GM18868 (cell line): ENCODE measurements at regions not wholly inside any gene's neighbourhood (a gene's known extent, or its start where the extent isn't known, plus 50 kb on each side); places are given as distances from the start of the nearest gene placed in this dataset.
A peak's percentile ranks its signal among the peaks of the same experiment; 100 is the strongest.
"Not testable (repeated sequence)": the region's sequence is repeated elsewhere in the genome, so short reads cannot be mapped to it uniquely, and the experiment has no call there.

ENCODE experiments used
- ATAC-seq: cut with Tn5 transposase; IDR thresholded peaks from one replicate; pipeline ENCODE4 v1.9.1; 2021; ENCODE audit warnings: mild to moderate bottlenecking, moderate library complexity; ENCODE audit not compliant: unreplicated experiment

- ATAC-seq = no peak
Measured at GRCh38 chr2:12549641-12550040, 167.1 kb upstream of the TRIB2 start.

GRCh38 chr2:12552092-12552491, 164.6 kb upstream of the TRIB2 start:
- ATAC-seq = no peak

GRCh38 chr2:12554224-12555011, 162.3 kb upstream of the TRIB2 start:
- peak; percentile 36 for ATAC-seq

GRCh38 chr2:12555012-12555645, 161.6 kb upstream of the TRIB2 start:
- peak; percentile 77 for ATAC-seq

GRCh38 chr2:12556762-12557161, 160.0 kb upstream of the TRIB2 start:
- ATAC-seq = no peak

DNA sequence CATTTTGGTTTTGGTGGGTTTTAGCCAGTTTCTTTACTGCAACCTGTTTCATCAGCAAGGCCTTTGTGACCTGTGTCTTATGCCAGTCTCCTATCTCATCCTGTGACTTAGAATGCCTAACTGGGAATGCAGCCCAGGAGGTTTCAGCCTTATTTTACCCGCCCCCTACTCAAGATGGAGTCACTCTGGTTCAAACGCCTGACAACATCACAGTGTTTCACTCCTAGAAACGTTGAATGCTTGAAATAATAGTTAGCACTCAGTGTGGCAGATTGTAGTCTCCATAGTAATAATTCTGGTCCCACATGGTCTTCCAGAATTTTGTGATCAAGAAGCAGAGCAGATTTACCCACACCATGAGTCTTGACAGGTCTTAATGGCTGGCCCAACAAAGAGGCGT, 159.0 kb upstream of the TRIB2 start:
- no peak for ATAC-seq

DNA sequence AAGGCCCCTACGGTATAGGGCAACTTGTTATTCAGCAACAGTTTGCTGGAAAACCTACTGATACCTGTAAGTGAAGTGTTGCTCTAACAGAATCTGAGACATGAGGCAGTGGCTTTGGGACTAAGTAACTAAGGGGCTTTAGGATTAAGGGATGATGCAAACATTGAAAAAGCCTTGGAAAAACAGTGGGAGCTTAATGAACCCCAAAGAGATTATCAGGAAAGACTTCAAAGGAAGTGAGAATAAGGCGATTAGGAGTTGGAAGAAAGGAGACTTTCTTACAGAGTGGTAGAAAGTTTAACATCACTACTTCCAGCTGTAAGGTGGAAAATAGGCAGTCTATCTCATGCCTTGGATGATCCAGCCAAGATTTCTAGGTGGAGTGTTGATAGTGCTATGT, 158.2 kb upstream of the TRIB2 start:
- no peak for ATAC-seq

DNA sequence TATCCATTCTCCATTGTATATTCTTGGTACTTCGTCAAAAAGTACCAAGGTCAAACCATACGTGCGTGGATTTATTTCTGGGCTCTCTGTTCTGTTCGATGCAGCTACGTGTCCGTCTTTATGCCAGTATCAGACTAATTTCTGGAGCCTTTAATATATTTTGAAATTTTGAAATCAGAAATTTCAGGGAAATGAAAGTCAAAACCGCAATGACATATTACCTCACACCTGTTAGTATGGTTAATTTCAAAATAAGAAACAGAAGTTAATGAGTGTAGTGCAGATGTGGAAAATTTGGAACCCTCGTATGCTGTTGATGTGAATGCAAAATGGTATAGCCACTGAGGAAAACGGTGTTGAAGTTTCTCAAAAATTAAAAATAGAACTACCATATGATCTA, 156.1 kb upstream of the TRIB2 start:
- no peak for ATAC-seq

- ATAC-seq = no peak
Measured at GRCh38 chr2:12567411-12567810, 149.3 kb upstream of the TRIB2 start.

GRCh38 chr2:12569510-12569909, 147.2 kb upstream of the TRIB2 start:
- not testable (repeated sequence) for ATAC-seq

DNA sequence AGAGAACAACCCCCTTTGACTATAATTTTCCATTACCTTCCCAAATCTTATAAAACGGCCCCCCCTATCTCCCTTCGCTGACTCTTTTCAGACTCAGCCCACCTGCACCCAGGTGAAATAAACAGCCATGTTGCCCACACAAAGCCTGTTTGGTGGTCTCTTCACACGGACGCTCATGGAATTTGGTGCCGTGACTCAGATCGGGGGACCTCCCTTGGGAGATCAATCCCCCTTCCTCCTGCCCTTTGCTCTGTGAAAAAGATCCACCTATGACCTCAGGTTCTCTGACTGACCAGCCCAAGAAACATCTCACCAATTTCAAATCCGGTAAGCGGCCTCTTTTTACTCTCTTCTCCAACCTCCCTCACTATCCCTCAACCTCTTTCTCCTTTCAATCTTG, 146.8 kb upstream of the TRIB2 start:
- not testable (repeated sequence) for ATAC-seq

DNA sequence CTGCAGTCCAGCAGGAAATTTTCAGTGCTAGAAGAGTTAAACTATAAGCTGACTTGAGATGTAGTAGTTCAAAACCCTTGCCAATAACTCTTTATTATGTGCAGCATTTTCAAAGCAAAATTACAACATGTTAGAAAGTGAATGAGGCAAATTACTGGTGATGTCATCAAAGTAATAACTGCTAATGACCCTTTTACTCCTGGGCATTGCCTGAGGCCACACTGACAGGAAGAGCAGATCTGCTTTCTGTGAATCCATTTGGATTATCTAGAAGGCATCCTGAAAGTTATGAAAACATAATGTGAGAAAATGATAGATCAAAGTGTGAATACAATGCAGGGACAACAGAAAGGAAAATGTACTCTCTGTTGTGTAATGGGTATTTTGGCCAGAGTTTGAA, 139.6 kb upstream of the TRIB2 start:
- ATAC-seq = no peak

GRCh38 chr2:12577567-12578253, 139.0 kb upstream of the TRIB2 start:
- ATAC-seq = no peak

GRCh38 chr2:12579018-12579417, 137.7 kb upstream of the TRIB2 start:
- ATAC-seq = no peak

DNA sequence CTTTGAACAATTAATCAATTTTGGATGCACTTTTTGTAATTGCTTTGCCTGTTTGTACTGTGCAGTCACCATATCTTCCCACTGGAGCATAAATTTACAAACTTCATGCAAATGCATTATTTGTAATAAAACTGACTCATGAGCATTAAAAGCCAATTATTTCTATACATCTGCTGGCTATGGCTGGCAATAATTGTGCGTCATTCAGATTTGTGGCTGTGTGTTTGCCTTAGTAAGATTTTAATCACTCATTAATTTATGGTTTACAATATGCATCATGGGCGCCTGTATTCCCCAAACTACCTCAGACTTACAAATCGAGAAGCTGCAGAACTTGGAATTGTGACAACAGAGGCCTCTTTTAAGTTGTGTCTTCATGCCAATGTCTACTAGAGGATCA, 132.4 kb upstream of the TRIB2 start:
- no peak for ATAC-seq

DNA sequence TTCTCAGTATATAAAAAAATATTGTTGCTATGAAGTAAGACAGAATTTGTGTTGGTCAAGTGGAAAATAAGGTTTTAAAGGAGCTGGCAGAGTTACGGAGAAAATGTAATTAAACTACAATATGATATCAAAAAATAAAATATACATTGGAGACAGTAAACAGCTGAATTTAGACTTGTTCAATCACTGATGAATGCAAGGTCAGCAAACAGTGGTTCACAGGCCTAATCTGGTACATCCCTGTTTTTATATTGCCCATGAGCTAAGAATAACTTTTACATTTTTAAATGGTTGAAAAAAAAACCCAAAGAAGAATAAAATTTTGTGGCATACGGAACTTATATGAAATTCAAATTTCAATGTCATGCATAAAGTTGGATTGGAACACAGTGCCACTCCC, 131.0 kb upstream of the TRIB2 start:
- ATAC-seq = no peak

DNA sequence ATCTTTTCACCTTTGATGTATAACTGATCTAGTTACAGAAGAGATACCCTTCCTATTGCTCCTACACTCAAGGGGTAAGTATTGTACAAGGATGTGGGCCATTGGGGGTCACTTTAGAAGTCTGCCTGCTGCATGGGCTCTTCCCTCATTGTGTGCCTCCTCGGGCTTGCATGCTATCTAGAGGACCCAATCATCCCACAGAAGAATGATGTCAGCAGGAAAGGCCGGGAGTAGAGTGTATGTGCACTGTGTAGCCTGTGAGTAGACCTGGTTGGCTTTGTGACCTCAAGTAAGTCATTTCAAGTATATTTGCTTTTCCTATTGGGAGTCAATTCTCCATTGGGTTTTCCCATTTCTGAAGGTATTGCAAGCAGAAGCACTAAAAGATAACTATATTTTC, 129.5 kb upstream of the TRIB2 start:
- ATAC-seq = no peak

GRCh38 chr2:12587729-12588522, 128.8 kb upstream of the TRIB2 start:
- peak; percentile 85 for ATAC-seq

DNA sequence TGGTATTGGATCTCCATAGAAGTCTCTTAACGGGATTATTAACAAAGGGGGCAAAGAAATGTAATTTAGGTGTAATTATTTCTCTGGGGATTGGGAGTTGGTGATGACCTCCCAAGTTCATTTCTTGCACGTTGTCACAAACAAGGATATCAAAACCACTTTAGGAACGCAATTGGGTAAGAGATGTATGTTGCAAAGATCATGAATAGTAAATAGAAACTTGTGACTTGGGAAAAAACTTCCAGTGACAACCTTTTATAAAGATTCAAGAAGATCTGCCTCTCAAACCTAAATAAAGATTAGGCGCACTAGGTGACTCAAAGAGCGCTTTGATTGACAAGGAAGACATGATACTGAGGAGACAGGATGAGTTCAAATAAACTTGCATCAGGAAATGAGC, 127.8 kb upstream of the TRIB2 start:
- no peak for ATAC-seq

DNA sequence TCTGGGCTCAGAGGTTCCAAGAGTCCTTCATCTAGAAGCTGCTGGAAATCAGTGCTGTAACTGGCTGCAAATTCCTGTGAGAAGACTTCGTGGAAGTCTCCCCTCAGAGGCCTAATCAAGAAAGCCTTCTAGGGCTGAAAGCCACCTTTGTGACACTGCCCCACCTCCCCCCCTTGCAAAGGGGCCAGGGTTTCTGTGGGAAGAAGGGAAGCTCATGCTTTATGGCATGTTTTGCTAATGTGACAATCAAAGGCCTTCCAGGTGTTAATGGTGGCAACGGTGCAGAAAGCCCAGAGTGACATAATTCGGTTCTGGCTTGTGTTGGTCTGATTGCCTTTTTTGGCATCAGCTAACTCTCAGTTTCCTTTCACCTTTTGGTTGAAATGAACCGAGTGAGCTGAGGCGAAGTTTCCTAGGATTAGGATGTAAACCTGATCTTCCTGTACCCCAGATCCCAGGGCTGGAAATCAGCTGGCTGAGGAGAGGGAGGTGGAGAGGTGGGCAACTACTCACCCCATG, 126.9 kb upstream of the TRIB2 start:
- ATAC-seq = peak; percentile 33

DNA sequence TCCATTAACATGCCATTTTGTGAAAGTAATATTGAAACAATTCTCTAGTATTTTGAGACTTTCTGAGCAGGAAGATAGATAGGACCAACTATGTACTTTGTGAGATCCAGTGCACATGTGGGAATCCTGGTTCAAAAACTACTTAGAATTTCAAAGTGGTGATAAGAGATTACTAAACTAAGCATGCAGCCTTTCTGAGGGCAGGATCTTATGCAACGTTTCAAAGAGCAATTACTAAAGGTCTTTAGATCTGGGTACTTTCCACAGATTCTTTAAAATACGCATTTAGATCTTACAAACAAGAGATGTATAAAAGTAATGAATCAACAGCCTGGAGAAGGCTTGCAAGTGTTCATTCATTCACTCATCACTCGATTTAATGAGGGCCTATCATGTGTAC, 124.4 kb upstream of the TRIB2 start:
- no peak for ATAC-seq
